ENCODE measurements at regions not wholly inside any gene's neighbourhood (a gene's known extent, or its start where the extent isn't known, plus 50 kb on each side); places are given as distances from the start of the nearest gene placed in this dataset.
A peak's percentile ranks its signal among the peaks of the same experiment; 100 is the strongest.

DNA sequence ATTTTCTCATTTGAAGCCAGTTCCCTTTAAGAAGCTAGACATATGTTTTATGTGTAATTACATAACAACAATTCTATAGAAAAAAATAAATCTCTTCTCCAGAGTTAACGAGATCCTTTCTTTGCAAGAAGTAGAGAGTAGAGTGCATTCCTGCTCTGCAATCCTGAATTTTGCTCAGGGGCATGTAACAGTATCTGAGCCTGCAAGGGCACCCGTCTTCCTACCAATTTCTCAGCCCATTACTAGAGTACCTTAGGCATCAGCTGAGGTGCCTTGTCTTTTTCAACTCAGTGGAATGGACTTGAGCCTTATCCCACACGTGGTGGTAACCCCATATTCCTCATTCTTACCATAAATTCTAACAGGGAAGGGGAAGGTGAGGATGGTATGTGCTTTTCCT, 205.9 kb downstream of the IKZF2 start:
- DNase-seq = no peak

DNA sequence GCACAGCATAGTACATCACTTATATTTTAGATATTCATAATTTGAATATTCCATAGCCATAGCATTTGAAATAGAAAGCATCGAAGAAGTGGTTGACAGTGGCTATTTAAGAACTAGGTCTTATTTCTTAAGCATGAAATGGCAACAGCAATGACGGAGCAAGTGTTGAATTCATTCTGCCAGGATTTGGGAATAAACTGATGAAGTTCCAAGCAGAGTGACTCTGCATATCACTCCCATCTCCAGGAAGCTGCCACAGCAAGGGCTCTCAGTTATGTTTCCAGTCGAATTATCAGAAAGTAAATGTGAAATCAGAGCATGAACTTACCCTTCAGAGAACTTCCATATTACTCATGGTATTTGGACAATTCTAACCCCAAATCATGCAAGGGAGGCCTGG, 208.1 kb downstream of the IKZF2 start:
- no peak for DNase-seq

DNA sequence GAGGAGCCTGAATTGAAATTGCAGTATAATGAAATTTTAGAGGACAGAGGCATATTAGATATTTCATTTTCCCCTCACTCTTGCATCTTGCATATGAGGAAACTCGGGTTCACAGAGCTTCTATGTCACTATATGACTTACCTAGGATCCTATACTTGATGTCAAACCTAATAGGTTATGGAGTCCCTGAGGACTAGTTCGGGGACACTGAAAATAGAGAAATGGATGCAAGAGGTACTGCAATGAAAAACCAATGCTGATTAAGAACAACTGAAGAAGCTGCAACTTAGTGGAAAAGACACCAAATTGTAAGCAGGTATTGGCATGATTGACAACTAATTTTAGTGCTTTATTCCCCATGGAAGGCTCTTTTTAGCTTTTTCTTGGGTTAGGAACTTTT, 210.1 kb downstream of the IKZF2 start:
- DNase-seq = no peak

DNA sequence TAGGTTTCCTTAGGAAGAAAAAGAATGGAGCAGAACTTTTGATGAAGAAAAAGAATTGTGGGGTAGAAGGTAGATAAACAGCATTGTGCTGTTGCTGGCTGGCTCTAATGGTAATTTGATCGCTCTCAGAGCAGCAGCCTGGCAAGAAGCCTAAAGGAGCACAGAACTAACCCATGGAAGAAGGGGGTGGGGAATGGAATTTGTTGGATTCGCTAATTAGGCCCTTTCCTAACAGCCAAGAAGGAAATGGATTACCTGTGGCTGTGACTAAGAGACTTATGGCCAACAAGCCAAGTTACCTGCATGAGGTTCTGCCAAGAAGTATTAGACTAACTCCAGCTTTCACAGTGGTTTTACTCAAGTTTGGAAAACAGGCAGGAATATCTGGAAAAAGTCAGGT, 210.6 kb downstream of the IKZF2 start:
- DNase-seq = peak; percentile 92

DNA sequence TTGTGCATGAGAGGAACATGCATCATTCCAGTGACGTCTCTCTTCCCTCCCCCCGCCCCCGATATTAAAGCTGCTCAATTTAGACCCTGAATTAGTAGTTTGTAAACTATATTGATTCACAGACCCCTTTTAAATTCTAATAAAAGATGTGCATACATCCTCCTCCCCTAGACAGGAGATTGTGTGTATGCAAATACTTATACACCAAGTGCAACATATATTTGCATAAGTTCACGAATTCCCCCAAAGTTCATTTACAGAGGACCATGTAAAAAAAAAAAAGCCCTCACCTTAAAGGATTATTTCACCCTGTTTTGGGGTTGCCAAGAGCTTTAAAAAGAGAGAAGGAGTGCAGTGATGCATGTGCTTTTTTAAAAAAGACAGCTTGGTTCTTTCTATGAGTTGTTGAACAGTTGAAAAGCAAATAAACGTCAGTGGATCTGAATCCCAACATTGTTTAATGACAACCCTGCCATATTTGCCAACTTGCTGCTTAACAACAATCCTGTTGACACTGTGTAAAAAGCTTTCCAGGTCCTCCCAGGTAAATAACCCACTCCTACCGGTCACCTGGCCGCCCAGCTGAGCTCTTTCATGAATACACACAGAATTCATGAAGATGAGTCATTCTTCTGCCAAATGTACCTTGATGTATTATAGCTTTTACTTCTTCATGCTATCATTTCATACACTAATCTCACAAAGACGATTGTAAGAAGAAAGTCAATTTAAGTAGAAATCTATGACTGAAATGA, 211.5 kb downstream of the IKZF2 start:
- peak; percentile 27 for DNase-seq

DNA sequence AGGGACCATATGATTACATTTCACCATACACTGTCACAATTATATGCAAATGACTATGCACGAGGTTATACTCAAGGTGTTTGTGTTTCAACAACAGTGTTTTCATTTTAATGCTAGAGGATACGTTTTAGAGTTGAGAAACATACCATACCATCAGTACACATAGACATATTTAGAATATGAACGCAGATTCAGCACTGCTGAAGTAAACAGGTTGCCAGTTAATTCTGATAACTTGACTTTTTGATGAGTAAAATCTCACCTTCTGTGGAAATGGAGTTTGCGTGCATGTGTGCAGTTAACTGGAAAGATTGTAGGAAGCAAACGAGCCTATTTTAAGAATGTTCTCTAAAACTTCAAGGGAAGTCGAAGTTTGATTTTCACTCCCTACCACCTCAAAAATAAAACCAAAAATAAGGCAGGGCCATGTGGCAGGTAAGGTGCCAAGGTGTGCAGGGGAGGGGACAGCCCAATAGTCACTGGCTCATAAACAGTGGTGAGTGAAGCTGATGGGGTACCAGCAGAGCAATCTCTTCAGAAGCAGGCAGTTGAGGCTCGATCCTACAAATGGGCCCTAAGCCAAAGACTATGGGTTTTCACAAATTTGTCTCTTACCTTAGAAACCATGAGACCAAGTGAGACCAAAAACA, 213.1 kb downstream of the IKZF2 start:
- no peak for DNase-seq

DNA sequence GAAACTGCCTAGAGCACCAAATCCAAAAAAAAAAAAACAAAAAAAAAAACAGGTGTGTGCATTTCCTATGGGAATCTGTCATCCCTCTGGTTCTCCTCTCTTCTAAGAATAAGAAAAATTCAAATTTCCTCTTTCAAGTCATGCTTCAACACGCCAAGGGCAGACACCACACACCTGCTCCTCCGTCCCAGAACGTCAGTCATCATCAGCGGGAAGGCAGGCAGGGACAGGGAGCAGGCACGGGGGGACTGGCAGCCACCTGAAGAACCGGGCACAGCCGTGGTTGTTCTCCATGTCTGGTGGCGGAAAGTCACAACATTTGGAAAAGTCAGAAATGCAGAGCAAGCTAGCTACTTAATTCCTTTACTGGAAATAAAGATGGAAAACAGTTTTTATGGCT, 214.8 kb downstream of the IKZF2 start:
- DNase-seq = peak; percentile 85

DNA sequence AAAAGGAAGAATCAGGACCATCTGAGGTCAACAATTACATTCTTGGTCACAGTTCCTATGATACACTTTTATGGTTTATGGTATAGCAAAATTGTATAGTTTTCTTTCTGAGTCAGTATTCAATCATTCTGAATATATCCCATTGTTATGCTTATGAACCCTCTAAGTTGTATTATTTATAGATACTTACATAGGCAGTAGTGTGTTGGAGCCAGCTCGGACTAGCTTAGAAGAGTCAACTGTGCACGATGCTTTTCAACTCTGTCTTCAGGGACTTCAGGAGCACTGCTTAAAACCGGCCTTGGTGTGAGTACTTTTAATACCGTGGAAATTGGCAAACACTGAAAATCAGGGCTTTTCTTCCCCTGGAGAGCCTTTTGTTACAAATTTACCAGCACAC, 215.7 kb downstream of the IKZF2 start:
- no peak for DNase-seq

DNA sequence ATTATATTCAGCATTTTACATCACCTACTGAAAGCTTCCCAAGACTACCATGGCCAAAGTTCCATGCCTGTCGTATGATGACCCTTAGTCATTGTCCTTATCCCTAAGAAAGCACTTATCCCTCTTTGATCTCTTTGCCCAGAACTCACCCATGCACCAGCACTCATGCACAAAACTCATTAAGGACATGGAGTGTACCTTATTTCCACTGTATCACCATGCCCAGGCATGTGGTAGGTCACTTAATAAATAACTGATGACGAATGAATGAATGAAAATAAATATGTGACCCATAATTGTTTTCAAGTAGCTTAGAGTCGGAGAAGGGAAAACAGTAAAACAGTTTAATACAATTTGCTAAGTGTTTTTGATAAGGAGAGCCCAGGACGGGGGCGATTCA, 220.1 kb downstream of the IKZF2 start:
- DNase-seq = no peak

DNA sequence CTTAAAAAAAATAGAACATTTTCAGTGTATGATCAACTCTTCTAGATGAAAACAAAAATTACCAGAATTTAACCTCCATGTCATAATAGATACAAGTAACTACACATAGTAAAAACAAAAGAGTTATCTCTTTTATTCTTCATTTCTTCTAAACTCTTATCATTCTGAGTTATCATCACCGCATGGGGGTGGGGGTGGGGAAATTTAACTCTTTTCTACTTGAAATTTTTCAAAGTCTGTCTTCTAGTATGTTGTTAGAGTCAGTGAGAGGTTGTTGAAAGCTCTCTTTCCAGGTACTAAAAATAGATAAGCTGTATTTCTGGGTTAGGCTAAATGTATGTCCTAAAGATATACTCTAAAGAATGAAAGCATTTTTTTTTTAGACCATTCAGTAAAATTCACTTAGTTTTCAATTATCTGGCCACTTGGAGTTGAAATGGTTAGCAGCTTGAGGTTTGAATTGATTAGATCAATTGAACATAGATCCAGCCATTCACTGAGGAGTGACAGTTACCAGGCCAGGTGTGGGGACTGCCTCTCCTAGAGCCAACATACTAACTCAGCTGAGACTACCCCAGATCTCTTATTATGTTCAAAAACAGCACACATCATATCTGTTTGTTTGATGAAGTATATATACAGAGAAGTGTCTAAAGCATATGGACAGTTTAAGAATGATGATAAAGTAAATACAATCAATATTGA, 220.7 kb downstream of the IKZF2 start:
- no peak for DNase-seq

DNA sequence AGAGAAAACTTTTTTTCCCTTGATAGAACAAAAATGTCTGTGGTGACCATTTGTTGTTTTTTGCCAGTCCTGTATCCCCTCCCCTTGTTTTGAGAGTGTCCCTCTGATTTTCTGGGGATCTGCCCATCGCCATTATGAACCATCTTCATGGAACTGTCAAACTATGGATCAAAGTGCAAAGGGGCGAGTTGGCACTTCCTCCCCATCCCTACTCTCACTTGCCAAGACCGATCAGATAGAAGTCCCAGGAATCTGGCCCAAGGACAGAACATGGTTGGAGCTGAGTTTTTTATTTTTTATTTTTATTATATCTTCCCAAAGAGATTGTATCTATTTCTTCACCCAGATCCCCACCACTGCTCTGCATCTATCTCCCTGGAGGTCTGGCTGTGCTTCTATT, 221.4 kb downstream of the IKZF2 start:
- no peak for DNase-seq

DNA sequence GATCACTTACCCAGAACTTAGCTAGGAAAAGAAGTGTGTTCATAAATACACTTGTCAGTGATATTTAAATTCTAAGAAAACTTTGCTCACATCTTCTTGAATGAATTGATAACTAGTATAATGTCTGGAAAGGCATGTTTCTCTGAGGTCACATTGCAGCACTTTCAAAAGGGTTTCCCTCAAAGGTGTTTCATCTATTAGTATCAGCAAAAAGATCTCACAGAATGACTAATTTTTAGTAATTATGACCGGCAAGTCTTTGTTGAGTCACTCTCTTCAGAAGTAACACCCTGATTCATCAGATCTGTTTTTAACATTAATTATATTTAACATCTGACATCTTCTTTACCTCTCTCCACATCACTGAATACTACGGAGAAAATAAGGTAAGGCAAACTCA, 222.3 kb downstream of the IKZF2 start:
- no peak for DNase-seq

DNA sequence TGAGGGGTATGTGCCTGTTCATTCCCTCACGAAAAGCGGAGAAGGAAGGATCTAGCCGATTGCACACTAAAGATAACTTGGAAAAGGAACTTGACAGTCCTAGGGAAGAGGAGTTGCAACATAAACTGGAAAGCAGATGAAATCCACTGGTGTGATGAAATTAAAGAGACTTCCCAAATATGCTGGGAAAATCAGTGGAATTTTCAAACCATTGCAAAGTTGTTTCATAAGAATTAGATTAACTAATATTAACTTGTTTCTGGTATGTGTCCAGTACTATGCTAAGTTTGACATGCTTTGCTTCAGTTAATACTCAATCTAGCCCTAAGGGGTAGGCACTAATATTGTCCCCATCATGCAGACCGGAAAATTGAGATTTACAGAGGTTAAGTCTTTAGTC, 222.7 kb downstream of the IKZF2 start:
- DNase-seq = no peak

DNA sequence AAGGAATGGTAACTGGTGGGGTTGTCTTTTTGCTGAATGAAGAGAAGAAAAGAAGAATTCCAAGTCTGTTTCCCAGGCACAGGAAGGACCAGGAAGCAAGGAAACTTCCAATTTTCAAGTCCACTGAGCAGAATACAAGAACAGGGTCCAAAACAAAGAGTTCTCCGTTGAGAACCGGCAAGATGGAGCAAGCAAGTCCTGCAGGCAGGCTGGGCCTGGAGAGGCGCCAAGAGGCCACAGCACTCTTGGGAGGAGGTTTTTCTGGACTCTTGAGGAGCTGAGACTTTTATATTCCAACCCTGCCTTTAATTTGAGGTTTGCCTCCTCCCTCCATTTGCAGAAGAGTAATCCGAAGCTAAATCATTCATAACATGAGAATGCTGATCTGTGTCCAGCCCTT, 224.5 kb downstream of the IKZF2 start:
- no peak for DNase-seq

DNA sequence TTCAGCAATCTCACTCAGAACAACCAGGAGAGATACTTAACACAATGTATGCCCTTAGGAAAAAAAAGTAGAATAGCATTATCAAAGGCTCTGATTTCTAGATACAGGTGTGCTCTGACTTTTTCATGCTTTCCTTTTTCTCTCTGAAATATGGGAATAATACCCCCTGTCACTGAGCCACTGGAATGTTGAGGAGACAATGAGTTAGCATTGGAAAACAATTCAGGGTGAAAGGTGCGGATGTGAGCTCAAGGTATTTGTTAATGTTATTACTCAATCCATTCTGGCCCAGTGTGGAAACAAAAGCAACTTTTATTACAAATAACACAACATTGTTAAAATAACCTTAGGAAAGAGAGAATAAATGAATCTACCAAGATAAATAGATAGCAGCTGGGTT, 228.0 kb downstream of the IKZF2 start:
- no peak for DNase-seq

DNA sequence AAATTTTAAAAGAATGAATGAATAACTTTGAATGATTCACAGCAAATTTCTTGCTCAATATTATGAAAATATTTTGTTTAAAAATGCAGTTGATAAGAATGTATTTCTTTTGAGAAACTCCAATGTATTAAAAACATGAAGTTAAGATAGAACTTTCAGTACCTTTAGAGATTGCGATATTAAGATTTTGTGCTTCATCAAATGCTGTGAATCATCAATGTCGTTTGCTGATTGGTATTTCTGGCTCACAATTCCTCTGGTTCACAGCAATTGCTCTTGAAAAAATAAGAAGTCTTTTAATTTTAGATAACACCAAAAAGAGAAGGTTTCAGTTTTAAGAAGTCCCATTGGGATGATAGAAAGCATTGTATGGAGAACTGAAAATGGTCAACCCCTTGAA, 228.7 kb downstream of the IKZF2 start:
- DNase-seq = no peak

DNA sequence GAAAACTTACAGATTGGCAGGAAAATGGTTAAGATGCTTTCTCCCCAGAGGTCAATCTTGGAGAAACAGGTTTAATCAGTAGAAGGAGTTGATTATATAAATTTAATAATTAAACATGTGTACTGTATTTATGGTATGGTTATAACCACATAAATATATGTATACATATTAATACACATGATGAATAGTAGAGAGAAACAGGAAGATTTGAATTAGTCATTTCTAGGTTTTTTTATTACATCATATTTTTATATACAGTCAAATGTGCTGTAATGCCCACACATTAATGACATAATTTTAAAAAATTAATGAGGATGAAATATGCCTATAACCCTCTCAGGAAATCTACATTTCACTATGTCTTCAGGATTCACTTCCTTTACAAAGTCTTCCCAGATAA, 229.7 kb downstream of the IKZF2 start:
- no peak for DNase-seq

DNA sequence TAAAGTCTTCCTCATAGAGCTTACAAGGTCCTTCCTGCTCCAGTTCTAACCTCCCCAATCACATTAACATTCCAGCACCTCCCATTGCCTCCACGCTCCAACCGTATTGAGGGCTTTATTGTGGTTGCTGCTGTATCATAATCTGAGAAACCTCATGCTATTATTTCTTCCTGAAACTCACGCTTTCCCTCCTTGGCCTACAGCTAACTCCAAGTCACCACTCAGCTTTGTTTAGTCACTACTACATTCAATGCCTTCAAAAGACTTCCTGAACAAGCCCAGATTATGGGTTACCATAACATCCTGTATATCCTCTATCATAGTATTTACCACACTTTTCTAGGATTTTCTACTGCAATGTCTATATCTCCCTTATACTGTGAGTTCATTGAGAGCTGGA, 230.4 kb downstream of the IKZF2 start:
- DNase-seq = no peak

DNA sequence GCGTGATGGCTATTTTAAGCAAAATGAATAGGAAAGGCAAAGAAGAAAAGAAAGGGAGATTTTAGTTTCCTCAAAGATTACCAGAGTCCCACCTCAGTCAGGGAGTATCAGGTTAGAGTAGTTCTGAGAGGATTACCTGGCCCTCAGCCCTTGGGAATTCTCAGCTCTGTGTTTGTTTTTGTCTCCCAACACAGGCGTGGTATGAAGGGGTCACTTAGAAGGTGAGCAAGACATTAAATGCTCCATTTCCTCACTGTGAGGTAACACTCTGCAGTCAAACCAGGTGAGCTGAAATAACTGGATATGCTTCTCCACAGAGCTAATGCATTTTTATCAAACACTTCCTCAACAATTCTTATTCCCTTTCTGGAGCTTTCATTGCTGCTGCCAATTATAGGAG, 232.2 kb downstream of the IKZF2 start:
- peak; percentile 2 for DNase-seq

DNA sequence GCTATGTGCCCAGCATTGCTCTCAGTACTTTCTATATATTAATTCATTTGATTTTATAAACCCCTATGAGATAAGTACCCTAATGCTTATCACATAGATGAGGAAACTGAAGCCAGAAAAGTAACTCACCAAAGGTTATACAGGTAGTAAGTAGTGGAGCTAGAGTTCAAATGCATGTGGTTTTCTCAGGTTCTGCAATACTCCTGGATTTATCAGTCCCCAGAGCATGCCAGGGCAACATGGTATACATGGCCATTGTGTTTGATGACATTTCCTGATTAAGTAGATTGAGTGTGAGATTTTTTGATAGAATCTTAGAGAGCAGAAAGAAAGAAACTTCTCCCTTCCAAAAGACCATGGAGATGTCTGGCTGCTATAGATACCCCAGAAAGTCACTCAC, 233.1 kb downstream of the IKZF2 start:
- no peak for DNase-seq

DNA sequence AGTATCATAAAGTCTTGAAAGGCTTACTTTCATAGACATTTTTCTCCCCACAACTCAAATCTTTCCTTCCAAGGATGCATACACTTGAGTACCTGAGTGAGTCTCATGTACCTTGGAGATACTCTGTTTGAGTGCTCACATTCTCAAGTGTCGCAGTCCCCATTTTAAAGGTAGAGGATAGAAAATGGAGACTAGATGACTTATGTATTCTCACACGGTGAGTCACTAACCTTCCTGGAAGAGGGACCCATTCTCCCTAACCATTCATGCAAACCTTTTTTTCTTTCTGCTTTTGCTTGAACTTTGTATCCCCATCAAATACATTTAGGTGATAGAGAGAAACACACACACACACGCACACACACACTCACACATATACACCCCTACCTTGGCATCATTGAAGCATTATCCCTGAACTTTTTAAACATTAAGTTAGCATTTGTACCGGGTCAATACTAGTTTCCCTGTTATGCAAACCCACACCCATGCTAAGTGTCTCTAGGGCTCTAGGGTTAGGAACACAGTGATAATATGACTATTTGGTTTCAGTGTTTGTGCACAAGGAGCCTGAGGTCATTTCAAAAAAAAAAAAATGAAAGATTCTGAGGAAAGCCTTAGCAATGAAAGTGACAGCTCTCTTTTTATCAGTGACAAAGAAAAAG, 236.2 kb downstream of the IKZF2 start:
- DNase-seq = no peak

DNA sequence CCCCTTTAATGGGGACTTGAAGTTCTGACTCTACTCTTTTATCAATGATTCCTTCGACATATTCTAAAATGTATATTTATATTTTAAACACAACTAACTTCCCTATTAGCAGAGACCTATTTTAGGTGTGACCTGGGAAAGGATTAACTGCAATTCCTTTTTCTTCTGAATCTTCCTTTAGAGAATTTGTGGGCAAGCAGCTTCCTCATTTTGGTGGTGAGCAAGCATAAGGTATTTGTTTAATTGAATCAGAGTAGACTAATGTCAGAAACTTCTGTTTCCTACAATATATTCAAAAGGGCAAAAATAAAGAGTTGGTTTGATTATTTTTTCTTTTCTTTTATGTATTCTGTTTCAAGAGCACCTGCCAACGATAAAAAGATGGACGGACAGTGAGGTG, 237.0 kb downstream of the IKZF2 start:
- no peak for DNase-seq

DNA sequence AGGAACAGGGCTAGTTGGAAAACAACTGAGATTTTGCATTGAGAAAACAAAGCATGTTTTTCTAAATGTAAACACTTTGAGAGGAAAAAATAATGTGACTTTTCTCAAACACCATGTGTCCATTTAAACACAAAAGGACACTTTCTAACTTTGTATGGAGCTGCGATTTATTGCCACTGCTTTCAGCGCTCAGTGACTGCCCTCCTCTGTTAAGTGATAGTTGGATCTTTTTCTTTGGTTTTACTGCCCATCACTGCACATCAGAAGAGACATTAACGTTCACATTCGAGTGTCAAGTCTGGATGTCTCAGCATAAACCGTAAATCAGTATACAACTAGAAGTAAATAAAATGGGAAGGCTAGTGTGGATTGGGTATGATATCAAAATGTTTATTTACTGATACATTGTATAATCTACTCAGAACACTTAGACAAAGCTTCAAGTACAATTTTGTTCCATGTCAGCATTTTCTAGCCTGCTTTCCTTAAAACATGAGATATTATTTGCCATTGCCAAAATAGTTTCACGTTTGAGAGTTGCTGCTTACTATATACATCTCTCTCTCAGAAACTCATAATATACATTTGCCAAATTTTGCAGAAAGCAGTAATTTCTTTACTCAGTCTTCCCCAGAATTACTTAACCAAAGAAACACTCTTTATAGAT, 237.6 kb downstream of the IKZF2 start:
- DNase-seq = no peak
